Activated T-cell treated with anti-CD3 and anti-CD28 coated beads for 24 hours (primary cell): ENCODE measurements at regions not wholly inside any gene's neighbourhood (a gene's known extent, or its start where the extent isn't known, plus 50 kb on each side); places are given as distances from the start of the nearest gene placed in this dataset.

Experiments used
- DNase-seq: peaks from one replicate; pipeline ENCODE4 v3.0.0-alpha.2; 2020; ENCODE audit warnings: low read depth

DNA sequence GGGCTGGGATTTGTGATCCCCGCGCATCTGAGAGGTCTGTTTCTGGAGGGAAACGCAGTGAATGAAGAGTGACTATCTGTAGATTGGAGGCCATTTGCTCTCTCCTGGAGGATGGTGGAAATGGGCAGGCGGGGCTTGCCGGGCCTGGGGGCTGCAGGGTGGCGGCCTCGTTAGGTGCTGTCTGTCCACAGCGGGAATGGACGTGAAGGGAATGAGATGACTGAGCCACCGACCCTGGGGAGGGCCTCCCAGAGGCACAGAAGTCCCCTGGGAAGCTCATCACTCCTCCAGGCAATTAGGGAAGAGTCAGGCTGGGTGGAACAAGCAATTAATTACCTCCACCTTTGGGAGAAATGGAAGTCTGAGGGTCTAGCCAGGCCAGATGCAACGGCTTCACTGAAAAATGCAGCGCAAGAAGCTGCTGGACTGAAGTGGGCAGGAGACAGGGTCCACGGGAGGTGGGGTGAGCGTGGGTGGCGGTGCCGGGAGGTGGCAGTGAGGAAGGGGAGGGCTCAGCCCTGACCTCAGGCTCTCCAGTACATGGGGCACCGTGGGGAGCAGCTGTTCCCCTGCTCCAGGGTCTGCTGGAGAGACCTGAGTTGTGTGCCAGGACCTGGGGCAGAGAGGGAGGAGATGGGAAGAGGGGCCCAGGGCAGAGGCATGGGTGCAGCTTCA, 524.5 kb downstream of the BRD1 start:
- no peak for DNase-seq

GRCh38 chr22:49302530-49302929, 525.1 kb downstream of the BRD1 start:
- no peak for DNase-seq

DNA sequence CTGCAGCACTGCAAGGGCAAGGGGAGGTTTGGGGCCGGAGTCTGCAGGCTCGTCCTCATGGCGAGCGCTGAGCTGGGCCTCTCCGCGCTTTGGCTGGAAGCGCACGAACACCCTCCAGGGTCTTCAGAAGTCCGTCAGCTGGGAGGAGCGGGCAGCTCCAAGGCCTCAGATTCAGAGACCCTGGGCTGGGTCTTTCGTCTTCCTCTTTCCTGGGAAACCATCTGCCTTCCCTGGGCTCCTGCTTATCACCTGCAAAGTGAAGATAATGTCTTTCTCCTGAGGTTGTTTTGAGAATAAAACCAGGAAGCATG, 525.6 kb downstream of the BRD1 start:
- DNase-seq: no peak

GRCh38 chr22:49301398-49302149, 526.1 kb downstream of the BRD1 start:
- no peak for DNase-seq

GRCh38 chr22:49300951-49301397, 526.7 kb downstream of the BRD1 start:
- no peak for DNase-seq

GRCh38 chr22:49300241-49300640, 527.4 kb downstream of the BRD1 start:
- no peak for DNase-seq

DNA sequence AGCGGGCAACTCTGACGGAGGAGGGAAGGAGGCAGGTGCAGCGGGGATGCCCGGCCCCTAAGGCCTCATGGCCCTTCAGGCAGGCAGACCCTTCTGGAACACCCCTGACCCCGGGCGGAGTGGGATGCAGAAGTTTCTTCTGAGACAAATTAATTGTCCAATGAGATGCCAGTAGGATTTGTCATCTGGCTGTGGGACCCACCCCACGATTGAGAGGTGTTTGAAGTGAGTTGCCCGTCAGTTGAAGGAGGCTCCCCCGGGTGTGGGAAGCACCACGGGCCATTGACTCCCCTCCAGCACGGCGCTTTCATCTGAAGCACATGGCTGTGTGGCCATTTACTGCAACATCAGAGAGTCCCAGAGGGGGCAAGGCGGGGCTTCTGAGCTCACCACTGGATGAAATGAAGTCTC, 527.8 kb downstream of the BRD1 start:
- DNase-seq: no peak

DNA sequence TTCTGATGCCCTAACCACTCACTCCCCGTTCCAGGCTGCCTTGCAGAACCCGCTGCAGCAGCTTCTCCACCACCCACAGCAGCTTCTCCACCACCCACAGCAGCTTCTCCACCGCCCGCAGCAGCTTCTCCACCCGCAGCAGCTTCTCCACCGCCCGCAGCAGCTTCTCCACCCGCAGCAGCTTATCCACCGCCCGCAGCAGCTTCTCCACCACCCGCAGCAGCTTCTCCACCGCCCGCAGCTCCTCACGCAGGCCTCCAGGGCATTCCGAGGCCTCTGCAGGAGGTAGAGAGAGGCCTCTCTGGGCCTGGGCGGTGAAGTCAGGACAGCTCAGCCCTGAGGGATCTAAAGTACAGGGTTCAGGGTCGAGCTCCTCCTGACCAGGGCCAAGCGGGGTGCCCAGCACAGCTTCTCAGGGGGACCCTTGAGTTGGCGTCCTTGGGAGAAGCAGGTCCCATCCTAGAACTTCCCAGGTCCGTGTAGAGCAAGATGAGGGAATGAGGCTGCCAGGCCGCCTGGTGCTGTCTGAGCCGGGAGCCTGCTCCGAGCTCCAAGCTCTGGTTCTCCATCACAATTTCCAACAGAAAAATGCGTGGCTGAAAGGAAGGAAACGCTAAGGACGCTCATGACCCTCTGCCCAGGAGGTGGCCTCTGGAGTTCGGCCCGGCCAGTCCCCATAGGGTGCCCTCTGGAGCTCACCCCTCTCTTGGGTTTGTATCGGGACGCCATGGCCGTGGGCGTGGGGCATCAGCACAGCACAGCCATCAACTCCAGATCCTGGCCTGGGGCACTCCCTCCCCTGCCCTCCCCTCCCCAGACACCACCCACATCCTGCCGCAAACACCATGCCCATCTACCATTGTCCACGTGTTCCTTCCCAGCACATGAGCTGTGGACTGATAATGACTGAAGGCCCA, 528.6 kb downstream of the BRD1 start:
- no peak for DNase-seq

GRCh38 chr22:49297871-49298721, 529.6 kb downstream of the BRD1 start:
- DNase-seq: no peak

DNA sequence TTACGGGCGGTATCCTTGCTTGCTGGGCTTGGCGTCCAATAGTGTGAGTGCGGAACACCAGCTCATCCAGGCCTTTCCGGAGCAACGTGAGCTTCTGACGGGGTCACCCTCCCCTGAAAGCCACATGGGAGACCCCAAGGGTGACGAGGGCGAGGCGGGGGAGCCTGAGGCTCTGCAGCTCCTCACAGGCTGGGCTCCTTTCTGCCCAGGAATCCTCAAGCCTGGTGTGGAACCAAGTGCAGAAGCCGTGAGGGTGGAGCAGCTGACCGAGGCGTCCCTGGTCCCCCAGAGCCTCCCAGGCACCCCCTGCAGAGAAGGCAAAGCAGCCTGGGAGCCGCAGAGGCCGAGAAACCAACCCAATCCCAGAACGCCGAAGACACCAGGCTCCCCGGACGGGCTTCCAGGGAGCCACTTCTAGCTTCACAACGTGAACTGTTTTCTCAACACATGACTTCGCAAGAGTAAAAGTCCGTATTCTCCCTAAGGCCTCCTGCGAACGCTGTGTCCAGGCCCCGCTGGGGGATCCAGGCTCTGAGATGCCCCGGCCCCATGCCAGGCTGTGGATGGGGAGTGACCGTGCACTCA, 530.3 kb downstream of the BRD1 start:
- no peak for DNase-seq

GRCh38 chr22:49296561-49296960, 531.1 kb downstream of the BRD1 start:
- no peak for DNase-seq

GRCh38 chr22:49295851-49296560, 531.7 kb downstream of the BRD1 start:
- DNase-seq: no peak

DNA sequence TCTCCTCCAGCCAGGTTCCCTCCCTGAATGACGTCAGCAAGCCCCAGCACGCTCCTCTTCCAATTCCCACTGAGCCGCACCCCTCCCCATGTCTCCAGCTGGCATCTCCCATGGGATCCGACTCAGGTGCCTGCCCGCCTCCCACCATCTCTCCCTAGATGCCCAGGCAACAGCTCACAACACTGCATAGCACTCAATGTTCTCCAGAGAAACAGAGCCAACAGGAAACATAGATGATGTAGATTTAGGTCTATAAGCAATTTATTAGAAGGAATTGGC, 532.3 kb downstream of the BRD1 start:
- no peak for DNase-seq

DNA sequence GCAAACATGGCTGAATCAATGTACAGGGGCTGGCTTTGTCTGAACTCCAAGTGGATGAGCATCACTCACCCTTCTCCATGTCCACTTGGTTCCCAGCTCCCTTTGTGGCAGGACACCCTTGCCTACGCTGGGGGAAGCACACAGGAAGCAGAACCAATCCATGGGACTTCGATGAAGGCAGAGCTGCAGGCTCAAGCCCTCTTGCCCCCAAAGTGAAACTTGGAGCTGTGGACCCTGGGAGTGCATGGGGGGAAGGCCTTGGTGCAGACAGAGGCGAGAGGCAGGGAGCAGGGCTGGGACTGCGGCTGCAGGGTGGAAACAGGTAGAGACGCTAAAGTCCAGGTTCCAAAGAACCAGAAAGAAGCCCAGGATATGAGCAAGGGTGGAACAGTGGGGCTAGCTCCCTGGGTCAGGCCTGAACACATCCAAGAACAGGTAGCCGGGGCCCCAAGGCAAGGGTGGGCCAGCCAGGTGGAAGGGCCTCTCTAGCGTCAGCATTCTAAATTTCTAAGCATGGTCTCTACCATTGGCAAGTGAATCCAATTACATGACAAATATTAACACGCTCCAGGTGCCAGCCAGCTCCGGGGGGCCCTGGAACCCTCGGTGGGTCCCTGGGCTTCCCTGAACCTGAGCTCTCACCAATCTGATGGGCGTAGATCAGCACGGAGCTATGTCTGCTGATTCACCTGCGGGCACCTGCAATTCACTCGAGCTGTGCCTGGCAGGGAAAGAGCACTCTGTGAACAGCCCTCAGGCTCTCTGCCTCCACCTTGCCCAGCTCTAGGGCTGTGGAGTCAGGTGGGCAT, 532.8 kb downstream of the BRD1 start:
- DNase-seq: no peak

DNA sequence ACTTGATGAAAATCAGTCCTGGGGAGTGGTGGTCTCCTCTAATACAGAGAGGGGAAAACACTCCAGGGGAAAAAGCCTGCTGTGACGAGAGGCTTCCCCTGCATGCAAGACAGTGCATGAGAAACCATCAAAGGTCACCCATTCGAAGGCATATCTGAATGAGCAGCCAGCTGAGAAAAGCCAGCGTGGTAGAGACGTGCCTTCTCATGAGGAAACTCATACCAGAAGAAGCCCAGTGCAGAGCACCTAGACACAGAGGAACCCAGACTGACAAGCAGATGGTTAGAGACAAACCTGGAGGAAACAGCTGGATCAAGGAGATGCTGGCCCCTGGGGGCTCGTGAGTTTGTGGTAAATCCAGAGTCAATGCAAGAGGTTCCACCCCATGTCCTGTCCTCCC, 534.8 kb downstream of the BRD1 start:
- no peak for DNase-seq

DNA sequence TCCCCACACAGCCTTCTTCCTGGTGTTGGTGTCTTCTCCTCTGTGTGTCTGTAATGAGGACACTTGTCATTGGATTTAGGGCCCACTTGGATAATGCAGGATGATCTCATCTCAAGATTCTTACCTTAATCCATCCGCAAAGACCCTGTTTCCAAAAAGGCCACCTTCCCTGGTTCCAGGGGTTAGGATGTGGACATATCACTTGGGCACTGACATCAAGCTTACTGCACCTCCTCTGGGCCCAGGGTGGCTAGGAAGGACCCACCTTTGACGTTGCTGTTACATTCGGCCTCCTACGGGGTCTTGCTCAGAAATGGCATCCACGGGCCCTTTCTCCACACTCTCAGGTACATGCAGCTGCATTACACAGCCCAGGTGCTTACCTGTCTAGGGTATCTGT, 535.9 kb downstream of the BRD1 start:
- no peak for DNase-seq

DNA sequence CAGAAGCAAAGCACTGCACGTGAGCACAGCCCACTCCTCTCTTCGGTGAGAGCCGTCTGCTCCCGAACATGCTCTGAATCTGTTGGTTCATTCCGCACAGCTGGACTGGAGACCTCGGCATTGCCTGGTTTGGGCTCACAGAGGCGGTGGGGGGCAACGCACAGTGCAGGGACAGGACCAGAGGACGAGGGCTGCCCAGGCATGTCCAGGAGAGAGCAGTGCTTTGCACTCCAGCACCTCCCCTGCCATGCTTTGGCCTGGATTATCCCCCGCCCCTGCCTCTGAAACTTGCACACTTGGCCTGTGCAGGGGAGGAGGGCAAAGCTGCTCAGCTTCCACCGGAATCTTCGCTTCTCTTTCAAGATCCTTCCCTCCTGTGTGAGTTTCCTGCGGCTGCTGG, 536.5 kb downstream of the BRD1 start:
- DNase-seq: no peak

- DNase-seq: no peak
Observed at GRCh38 chr22:49290711-49291110, 537.0 kb downstream of the BRD1 start.

GRCh38 chr22:49289822-49290679, 537.6 kb downstream of the BRD1 start:
- DNase-seq: no peak
